ENCODE measurements at regions not wholly inside any gene's neighbourhood (a gene's known extent, or its start where the extent isn't known, plus 50 kb on each side); places are given as distances from the start of the nearest gene placed in this dataset.

GRCh38 chr4:19999775-20000414 lies 251.8 kb upstream of the SLIT2 start:
- Histone ChIP-seq H3K9me3 (ENCODE audit: insufficient read depth, low read depth, low read length) (no peaks in the 10 kb centered on the region), H3K9me2 (replicated peaks; ENCODE audit: low read depth, low read length) (no peaks in the 10 kb centered on the region), H4K20me1 (ENCODE audit: insufficient read depth, low read length, poor library complexity, severe bottlenecking) (no peaks in the 10 kb centered on the region), H3K4me2 (ENCODE audit: low read depth, low read length, poor library complexity, severe bottlenecking) (no peak overlapping the region), H3K79me2 (ENCODE audit: insufficient read depth, low read length) (no peaks in the 10 kb centered on the region), H3K9ac (ENCODE audit: low read depth, low read length, poor library complexity, severe bottlenecking) (no peak overlapping the region), H3F3A (ENCODE audit: low read depth) (no peaks in the 10 kb centered on the region), H3K27me3 (ENCODE audit: insufficient read depth, low read length, poor library complexity, severe bottlenecking) (no peaks in the 10 kb centered on the region), H3K36me3 (ENCODE audit: insufficient read depth, low read length) (no peaks in the 10 kb centered on the region), H3K4me3 (ENCODE audit: low read length, poor library complexity, severe bottlenecking) (no peak overlapping the region), H3K4me1 (ENCODE audit: insufficient read depth, low read length, poor library complexity, severe bottlenecking) (no peaks in the 10 kb centered on the region), H2AFZ (ENCODE audit: low read length) (no peak overlapping the region)
- TF ChIP-seq EZH2phosphoT487 (IDR thresholded peaks at IDR 0.05; ENCODE audit: borderline replicate concordance), result no peak
- TF ChIP-seq, protein P1, sequence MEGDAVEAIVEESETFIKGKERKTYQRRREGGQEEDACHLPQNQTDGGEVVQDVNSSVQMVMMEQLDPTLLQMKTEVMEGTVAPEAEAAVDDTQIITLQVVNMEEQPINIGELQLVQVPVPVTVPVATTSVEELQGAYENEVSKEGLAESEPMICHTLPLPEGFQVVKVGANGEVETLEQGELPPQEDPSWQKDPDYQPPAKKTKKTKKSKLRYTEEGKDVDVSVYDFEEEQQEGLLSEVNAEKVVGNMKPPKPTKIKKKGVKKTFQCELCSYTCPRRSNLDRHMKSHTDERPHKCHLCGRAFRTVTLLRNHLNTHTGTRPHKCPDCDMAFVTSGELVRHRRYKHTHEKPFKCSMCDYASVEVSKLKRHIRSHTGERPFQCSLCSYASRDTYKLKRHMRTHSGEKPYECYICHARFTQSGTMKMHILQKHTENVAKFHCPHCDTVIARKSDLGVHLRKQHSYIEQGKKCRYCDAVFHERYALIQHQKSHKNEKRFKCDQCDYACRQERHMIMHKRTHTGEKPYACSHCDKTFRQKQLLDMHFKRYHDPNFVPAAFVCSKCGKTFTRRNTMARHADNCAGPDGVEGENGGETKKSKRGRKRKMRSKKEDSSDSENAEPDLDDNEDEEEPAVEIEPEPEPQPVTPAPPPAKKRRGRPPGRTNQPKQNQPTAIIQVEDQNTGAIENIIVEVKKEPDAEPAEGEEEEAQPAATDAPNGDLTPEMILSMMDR (conservative IDR thresholded peaks at IDR 0.05; ENCODE audit: low read length), result no peak

DNA sequence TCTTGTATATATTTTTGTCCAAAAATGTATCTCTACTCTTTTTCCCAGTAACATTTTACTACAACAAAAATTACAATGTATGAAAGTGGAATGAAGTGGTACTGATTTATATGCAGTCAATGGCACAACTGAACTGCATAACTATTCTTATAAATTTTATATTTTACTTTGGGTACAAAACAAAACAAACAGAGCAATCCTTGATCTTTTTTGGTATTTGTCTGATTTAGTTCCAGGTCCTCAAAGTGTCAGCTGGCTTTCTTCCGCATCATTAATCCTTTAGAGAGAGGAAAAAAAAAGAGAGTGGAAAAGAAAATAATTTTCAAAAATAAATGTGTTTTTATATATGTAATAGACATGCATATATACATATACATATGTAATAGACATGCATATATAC lies 252.4 kb upstream of the SLIT2 start:
- no peak overlapping the region for H2AFZ ChIP-seq (ENCODE audit: low read length)
- TF ChIP-seq EZH2phosphoT487 (IDR thresholded peaks at IDR 0.05; ENCODE audit: borderline replicate concordance), result no peak
- TF ChIP-seq, protein P1 (conservative IDR thresholded peaks at IDR 0.05; ENCODE audit: low read length), result no peak
- no peaks in the 10 kb centered on the region for H3K9me2 ChIP-seq (replicated peaks; ENCODE audit: low read depth, low read length)
- H3K9me3 ChIP-seq (ENCODE audit: insufficient read depth, low read depth, low read length), result no peaks in the 10 kb centered on the region
- no peak overlapping the region for H3K9ac ChIP-seq (ENCODE audit: low read depth, low read length, poor library complexity, severe bottlenecking)
- H3F3A ChIP-seq (ENCODE audit: low read depth), result no peaks in the 10 kb centered on the region
- H3K36me3 ChIP-seq (ENCODE audit: insufficient read depth, low read length), result no peaks in the 10 kb centered on the region
- H3K4me1 ChIP-seq (ENCODE audit: insufficient read depth, low read length, poor library complexity, severe bottlenecking), result no peaks in the 10 kb centered on the region
- H4K20me1 ChIP-seq (ENCODE audit: insufficient read depth, low read length, poor library complexity, severe bottlenecking), result no peaks in the 10 kb centered on the region
- no peaks in the 10 kb centered on the region for H3K79me2 ChIP-seq (ENCODE audit: insufficient read depth, low read length)
- H3K4me2 ChIP-seq (ENCODE audit: low read depth, low read length, poor library complexity, severe bottlenecking), result no peak overlapping the region
- H3K4me3 ChIP-seq (ENCODE audit: low read length, poor library complexity, severe bottlenecking), result no peak overlapping the region
- H3K27me3 ChIP-seq (ENCODE audit: insufficient read depth, low read length, poor library complexity, severe bottlenecking), result no peaks in the 10 kb centered on the region

DNA sequence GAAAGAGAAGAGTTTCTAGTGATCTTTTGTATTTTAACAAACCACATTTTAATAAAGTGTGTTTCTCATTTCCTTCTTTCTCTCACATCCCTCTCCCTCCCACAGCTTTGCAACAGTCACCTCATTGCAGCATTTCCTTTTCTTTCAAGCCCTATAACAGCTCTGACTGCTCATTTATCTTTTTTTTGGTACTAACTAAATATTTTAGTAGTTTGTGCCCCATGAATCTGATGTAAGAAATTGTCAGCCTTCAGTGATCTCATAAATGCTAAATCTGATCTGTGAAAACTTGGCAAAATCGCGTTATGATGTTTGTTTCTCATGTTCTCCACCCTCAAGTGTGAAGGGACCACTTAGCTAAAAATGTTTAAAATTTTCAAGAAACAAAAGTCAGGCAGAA lies 258.5 kb upstream of the SLIT2 start:
- H4K20me1 ChIP-seq (ENCODE audit: insufficient read depth, low read length, poor library complexity, severe bottlenecking), result no peaks in the 10 kb centered on the region
- H3K79me2 ChIP-seq (ENCODE audit: insufficient read depth, low read length), result no peaks in the 10 kb centered on the region
- H3F3A ChIP-seq (ENCODE audit: low read depth), result no peaks in the 10 kb centered on the region
- H2AFZ ChIP-seq (ENCODE audit: low read length), result no peak overlapping the region
- TF ChIP-seq, protein P1 (conservative IDR thresholded peaks at IDR 0.05; ENCODE audit: low read length), result no peak
- TF ChIP-seq EZH2phosphoT487 (IDR thresholded peaks at IDR 0.05; ENCODE audit: borderline replicate concordance), result no peak
- H3K9me3 ChIP-seq (ENCODE audit: insufficient read depth, low read depth, low read length), result no peaks in the 10 kb centered on the region
- no peaks in the 10 kb centered on the region for H3K36me3 ChIP-seq (ENCODE audit: insufficient read depth, low read length)
- H3K27me3 ChIP-seq (ENCODE audit: insufficient read depth, low read length, poor library complexity, severe bottlenecking), result no peaks in the 10 kb centered on the region
- H3K9ac ChIP-seq (ENCODE audit: low read depth, low read length, poor library complexity, severe bottlenecking), result no peak overlapping the region
- H3K4me1 ChIP-seq (ENCODE audit: insufficient read depth, low read length, poor library complexity, severe bottlenecking), result peaks cover 3% of the 10 kb centered on the region
- H3K9me2 ChIP-seq (replicated peaks; ENCODE audit: low read depth, low read length), result no peaks in the 10 kb centered on the region
- H3K4me2 ChIP-seq (ENCODE audit: low read depth, low read length, poor library complexity, severe bottlenecking), result peak overlapping the region; percentile 9
- no peak overlapping the region for H3K4me3 ChIP-seq (ENCODE audit: low read length, poor library complexity, severe bottlenecking)

Data from Loucy (cell line).